DOHH2 (cell line): ENCODE measurements at regions not wholly inside any gene's neighbourhood (a gene's known extent, or its start where the extent isn't known, plus 50 kb on each side); places are given as distances from the start of the nearest gene placed in this dataset.

Source experiments
- H3F3A ChIP-seq: fragments of 200-600 bp; sonication (generic), shearing (Covaris generic); 2 replicates; pipeline ENCODE4 v1.6.0; 2016; ENCODE audit warnings: antibody characterized with exemption, mild to moderate bottlenecking; ENCODE audit not compliant: control insufficient read depth, insufficient read depth
- H3K27ac ChIP-seq: fragments of 200-600 bp; sonication (generic); 2 replicates; pipeline ENCODE4 v1.5.1; 2014; ENCODE audit warnings: low read depth, mild to moderate bottlenecking, low read length, moderate library complexity
- H3K27me3 ChIP-seq: fragments of 200-600 bp; sonication (generic); 2 replicates; pipeline ENCODE4 v1.6.1; 2014; ENCODE audit warnings: mild to moderate bottlenecking, low read length, mixed read lengths; ENCODE audit not compliant: control insufficient read depth
- H3K36me3 ChIP-seq: fragments of 200-600 bp; sonication (generic); 2 replicates; pipeline ENCODE4 v1.6.1; 2014; ENCODE audit warnings: mild to moderate bottlenecking, low read length, moderate library complexity, mixed read lengths; ENCODE audit not compliant: control insufficient read depth
- H3K4me1 ChIP-seq: fragments of 200-600 bp; sonication (generic); 2 replicates; pipeline ENCODE4 v1.6.1; 2014; ENCODE audit warnings: mild to moderate bottlenecking, low read length, mixed read lengths; ENCODE audit not compliant: control insufficient read depth
- H3K4me2 ChIP-seq: fragments of 200-600 bp; sonication (generic); 2 replicates; pipeline ENCODE4 v1.6.0; 2014; ENCODE audit warnings: mild to moderate bottlenecking, low read length, moderate library complexity
- H3K4me3 ChIP-seq: fragments of 200-600 bp; sonication (generic); 2 replicates; pipeline ENCODE4 v1.5.1; 2014; ENCODE audit warnings: mild to moderate bottlenecking, low read length, mixed read lengths
- H3K79me2 ChIP-seq: fragments of 200-600 bp; sonication (generic); 2 replicates; pipeline ENCODE4 v1.6.1; 2014; ENCODE audit warnings: mild to moderate bottlenecking, low read length, mixed read lengths; ENCODE audit not compliant: control insufficient read depth
- H3K9me2 ChIP-seq: fragments of 200-600 bp; sonication (generic); replicated peaks from 2 replicates; pipeline ENCODE4 v1.6.1; 2014; ENCODE audit warnings: mild to moderate bottlenecking, low read length, mixed read lengths; ENCODE audit not compliant: control insufficient read depth
- H3K9me3 ChIP-seq: fragments of 200-600 bp; sonication (generic); 2 replicates; pipeline ENCODE4 v1.6.1; 2014; ENCODE audit warnings: antibody characterized with exemption, low read length, mixed read lengths; ENCODE audit not compliant: control insufficient read depth, insufficient read depth
- H4K20me1 ChIP-seq: fragments of 200-600 bp; sonication (generic); 2 replicates; pipeline ENCODE4 v1.6.0; 2014; ENCODE audit warnings: low read depth, mild to moderate bottlenecking, antibody characterized with exemption, low read length, moderate library complexity; ENCODE audit not compliant: control insufficient read depth, insufficient read depth
- EZH2phosphoT487 ChIP-seq: fragments of 200-600 bp; sonication (generic); IDR thresholded peaks from 2 replicates; pipeline ENCODE4 v1.6.1; 2017; ENCODE audit warnings: borderline replicate concordance, mild to moderate bottlenecking, antibody characterized with exemption, low read length, moderate library complexity, mixed read lengths
- TF ChIP-seq, protein P1 (sequence below): fragments of 200-600 bp; sonication (generic); IDR thresholded peaks from one replicate; pipeline ENCODE4 v1.5.1; 2014; ENCODE audit warnings: antibody characterized with exemption, mild to moderate bottlenecking, low read depth, low read length; ENCODE audit not compliant: poor library complexity, severe bottlenecking

DNA sequence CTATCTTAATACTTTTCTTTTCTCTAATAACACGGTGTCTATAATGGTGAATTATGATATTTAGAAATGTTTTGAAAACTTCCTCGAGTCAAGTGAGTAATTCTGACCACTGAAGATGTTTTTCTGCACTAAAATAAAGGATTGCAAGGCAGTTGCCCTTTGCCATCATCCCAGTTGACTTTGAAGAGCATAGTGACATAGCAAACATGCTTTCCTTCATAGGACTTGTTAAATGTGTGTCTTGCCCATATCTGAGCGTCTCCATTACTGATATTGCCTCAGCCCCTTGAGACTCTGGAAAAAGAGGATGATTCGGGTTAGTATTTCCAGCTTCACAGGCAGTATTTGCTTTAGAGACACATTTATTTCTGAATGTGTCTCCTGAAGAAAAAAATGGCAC lies 125.2 kb upstream of the MCHR2 start:
- no peaks in the 10 kb centered on the region for H3K4me1 ChIP-seq
- TF ChIP-seq EZH2phosphoT487 = no peak
- TF ChIP-seq, protein P1, sequence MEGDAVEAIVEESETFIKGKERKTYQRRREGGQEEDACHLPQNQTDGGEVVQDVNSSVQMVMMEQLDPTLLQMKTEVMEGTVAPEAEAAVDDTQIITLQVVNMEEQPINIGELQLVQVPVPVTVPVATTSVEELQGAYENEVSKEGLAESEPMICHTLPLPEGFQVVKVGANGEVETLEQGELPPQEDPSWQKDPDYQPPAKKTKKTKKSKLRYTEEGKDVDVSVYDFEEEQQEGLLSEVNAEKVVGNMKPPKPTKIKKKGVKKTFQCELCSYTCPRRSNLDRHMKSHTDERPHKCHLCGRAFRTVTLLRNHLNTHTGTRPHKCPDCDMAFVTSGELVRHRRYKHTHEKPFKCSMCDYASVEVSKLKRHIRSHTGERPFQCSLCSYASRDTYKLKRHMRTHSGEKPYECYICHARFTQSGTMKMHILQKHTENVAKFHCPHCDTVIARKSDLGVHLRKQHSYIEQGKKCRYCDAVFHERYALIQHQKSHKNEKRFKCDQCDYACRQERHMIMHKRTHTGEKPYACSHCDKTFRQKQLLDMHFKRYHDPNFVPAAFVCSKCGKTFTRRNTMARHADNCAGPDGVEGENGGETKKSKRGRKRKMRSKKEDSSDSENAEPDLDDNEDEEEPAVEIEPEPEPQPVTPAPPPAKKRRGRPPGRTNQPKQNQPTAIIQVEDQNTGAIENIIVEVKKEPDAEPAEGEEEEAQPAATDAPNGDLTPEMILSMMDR = no peak
- no peaks in the 10 kb centered on the region for H4K20me1 ChIP-seq
- no peak overlapping the region for H3K27ac ChIP-seq
- H3K79me2 ChIP-seq = no peaks in the 10 kb centered on the region
- H3K9me3 ChIP-seq = no peaks in the 10 kb centered on the region
- H3K4me3 ChIP-seq = no peak overlapping the region
- no peak overlapping the region for H3K4me2 ChIP-seq
- no peaks in the 10 kb centered on the region for H3K9me2 ChIP-seq
- H3F3A ChIP-seq = no peaks in the 10 kb centered on the region
- peaks cover 2% of the 10 kb centered on the region; the same call in 1 of the 2 replicates for H3K27me3 ChIP-seq
- H3K36me3 ChIP-seq = no peaks in the 10 kb centered on the region

DNA sequence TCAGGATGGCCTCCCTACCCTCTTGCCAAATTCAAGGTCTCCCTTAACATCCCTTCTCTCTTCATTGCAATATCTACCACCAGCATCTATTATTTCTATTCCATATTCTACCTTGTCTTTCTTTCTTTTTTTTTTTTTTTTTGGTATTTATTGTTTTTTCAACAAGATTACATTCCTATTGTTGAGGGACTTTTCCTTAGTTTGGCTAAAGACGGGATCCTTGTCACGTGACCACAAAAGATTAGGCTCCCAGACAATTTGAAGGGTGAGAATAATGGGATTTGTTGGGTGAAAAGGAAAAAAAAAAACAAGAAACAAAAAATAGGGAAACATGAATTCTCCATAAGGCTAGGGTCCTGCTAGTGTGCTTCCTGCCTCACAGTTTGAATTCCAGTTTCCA lies 124.3 kb upstream of the MCHR2 start:
- Histone ChIP-seq H3K4me1 (no peaks in the 10 kb centered on the region), H3K27me3 (peaks cover 2% of the 10 kb centered on the region; the same call in 1 of the 2 replicates), H3K27ac (no peak overlapping the region), H3K9me2 (no peaks in the 10 kb centered on the region), H3F3A (no peaks in the 10 kb centered on the region), H3K36me3 (no peaks in the 10 kb centered on the region), H3K9me3 (no peaks in the 10 kb centered on the region), H3K4me2 (no peak overlapping the region), H3K79me2 (no peaks in the 10 kb centered on the region), H3K4me3 (no peak overlapping the region), H4K20me1 (no peaks in the 10 kb centered on the region)
- TF ChIP-seq, protein P1 = no peak

DNA sequence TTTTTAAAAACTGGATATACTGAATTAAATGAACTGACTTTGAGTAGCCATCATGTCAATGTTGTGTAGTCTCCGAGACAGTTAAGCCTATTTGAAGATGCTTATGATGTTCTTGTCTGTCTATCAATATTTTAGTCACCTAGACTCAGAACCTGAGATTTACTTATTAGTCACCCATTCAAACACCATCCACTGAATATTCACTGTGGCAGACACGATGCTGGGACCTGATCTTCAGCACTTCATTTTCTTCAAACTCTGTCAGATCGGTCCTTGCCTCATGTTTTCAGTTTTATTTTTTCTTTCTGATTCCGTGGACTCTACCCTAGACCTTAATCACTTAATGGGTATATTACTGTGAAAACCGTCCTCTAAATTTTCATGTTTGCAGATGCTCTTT lies 123.7 kb upstream of the MCHR2 start:
- Histone ChIP-seq H3K4me2 (no peak overlapping the region), H3F3A (no peaks in the 10 kb centered on the region), H3K4me1 (no peaks in the 10 kb centered on the region), H3K36me3 (no peaks in the 10 kb centered on the region), H4K20me1 (no peaks in the 10 kb centered on the region), H3K79me2 (no peaks in the 10 kb centered on the region), H3K4me3 (no peak overlapping the region), H3K9me2 (no peaks in the 10 kb centered on the region), H3K27me3 (peaks cover 2% of the 10 kb centered on the region; the same call in 1 of the 2 replicates), H3K27ac (no peak overlapping the region), H3K9me3 (no peaks in the 10 kb centered on the region)
- no peak for TF ChIP-seq EZH2phosphoT487
- TF ChIP-seq, protein P1 = no peak
